Thyroid gland (tissue), 4 donors: ENCODE measurements at regions not wholly inside any gene's neighbourhood (a gene's known extent, or its start where the extent isn't known, plus 50 kb on each side); places are given as distances from the start of the nearest gene placed in this dataset.

Experiments
- DNase-seq, 2 donors: peaks; one replicate each; pipeline ENCODE4 v3.0.0-alpha.2; 2019
- H3K27ac ChIP-seq, 3 donors: fragments of 200-600 bp; sonication (generic); 1 replicate in 2 of 3; 2 replicates in 1 of 3; pipeline ENCODE4 v1.5.1; 2016 to 2019; ENCODE audit warnings: mild to moderate bottlenecking in 1 of 3, moderate library complexity in 1 of 3
- H3K27me3 ChIP-seq: fragments of 200-600 bp; sonication (generic); one replicate; pipeline ENCODE4 v1.5.1; 2019
- H3K36me3 ChIP-seq, 2 donors: fragments of 200-600 bp; sonication (generic); one replicate each; pipeline ENCODE4 v1.5.1; 2016 to 2019
- H3K4me1 ChIP-seq, 2 donors: fragments of 200-600 bp; sonication (generic); one replicate each; pipeline ENCODE4 v1.5.1; 2017 to 2019
- H3K4me3 ChIP-seq, 3 donors: fragments of 200-600 bp; sonication (generic); replicated peaks in 1 of 3; 1 replicate in 2 of 3; 2 replicates in 1 of 3; pipeline ENCODE4 v1.5.1; 2016; ENCODE audit warnings: mild to moderate bottlenecking in 1 of 3
- H3K9me3 ChIP-seq: fragments of 200-600 bp; sonication (generic); one replicate; pipeline ENCODE4 v1.5.1; 2017
- POLR2A ChIP-seq, 2 donors: fragments of 450-650 bp; IDR thresholded peaks; one replicate each; pipeline ENCODE4 v1.6.1; 2017; ENCODE audit warnings: antibody characterized with exemption in 2 of 2, mild to moderate bottlenecking in 2 of 2, moderate library complexity in 1 of 2
- WGBS, 2 donors: methylation state at CpG; one replicate each; pipeline ENCODE4 v1.1.5; 2017; 5-methylcytosine and 5-hydroxymethylcytosine counted together
- intact Hi-C: fragments of 100-400 bp; cut with DNase I; formaldehyde crosslinking; loops from one replicate; pipeline ENCODE4 v1.15.1; 2023
- TF ChIP-seq, protein P1 (sequence below), 6 experiments: fragments of 200-600 bp in 3 of 6; fragments of 450-650 bp in 3 of 6; sonication (generic) in 3 of 6; IDR thresholded peaks; one replicate each; pipeline ENCODE4 v1.5.1; 2016 to 2019; ENCODE audit warnings: antibody characterized with exemption in 6 of 6, mild to moderate bottlenecking in 2 of 6, inconsistent platforms in 1 of 6, moderate library complexity in 1 of 6

GRCh38 chr10:15439341-15439842 lies 68.3 kb upstream of the FAM171A1 start:
- Histone ChIP-seq H3K27me3 (no peaks in the 10 kb centered on the region), H3K27ac (peak overlapping the region; percentile 4 to 65 (median 52)), H3K36me3 (no peaks in the 10 kb centered on the region), H3K9me3 (no peaks in the 10 kb centered on the region), H3K4me1 (peaks cover 3 to 9% of the 10 kb centered on the region in 2 donors), H3K4me3 (no peak overlapping the region)
- no peak for TF ChIP-seq POLR2A (IDR thresholded peaks at IDR 0.05)
- TF ChIP-seq, protein P1, sequence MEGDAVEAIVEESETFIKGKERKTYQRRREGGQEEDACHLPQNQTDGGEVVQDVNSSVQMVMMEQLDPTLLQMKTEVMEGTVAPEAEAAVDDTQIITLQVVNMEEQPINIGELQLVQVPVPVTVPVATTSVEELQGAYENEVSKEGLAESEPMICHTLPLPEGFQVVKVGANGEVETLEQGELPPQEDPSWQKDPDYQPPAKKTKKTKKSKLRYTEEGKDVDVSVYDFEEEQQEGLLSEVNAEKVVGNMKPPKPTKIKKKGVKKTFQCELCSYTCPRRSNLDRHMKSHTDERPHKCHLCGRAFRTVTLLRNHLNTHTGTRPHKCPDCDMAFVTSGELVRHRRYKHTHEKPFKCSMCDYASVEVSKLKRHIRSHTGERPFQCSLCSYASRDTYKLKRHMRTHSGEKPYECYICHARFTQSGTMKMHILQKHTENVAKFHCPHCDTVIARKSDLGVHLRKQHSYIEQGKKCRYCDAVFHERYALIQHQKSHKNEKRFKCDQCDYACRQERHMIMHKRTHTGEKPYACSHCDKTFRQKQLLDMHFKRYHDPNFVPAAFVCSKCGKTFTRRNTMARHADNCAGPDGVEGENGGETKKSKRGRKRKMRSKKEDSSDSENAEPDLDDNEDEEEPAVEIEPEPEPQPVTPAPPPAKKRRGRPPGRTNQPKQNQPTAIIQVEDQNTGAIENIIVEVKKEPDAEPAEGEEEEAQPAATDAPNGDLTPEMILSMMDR (IDR thresholded peaks at IDR 0.05), result peak in 3 of 6 experiments; percentile 13 to 44 (median 40)
- intact Hi-C loops, result no loop called here
- 2 to 3% methylated on average over 12 of the region's 12 CpGs for WGBS, 2 donors
- peak; percentile 12 to 18 for DNase-seq

DNA sequence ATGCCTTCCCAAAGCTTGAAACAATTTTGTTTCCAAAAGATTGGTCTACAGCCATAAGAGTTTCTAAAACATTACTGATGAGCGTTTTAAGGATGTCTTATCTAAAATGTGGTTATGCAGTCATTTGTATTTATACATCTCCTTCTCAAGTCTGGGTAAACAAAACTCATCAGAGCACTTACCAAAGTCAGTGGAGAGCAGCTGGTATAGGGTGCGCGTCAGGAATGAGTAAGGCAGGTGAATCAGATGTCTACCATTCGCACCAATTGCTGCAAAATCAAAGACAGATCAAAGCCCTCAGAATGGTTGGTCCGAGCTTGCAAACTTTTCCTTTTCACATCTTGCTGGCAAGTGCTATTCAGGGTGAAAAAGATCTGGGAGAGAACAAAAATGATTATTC lies 65.6 kb upstream of the FAM171A1 start:
- intact Hi-C loops, result no loop called here
- TF ChIP-seq, protein P1 (IDR thresholded peaks at IDR 0.05), result no peak
- TF ChIP-seq POLR2A (IDR thresholded peaks at IDR 0.05), result no peak
- H3K4me3 ChIP-seq, result no peak overlapping the region
- H3K27me3 ChIP-seq, result no peaks in the 10 kb centered on the region
- H3K27ac ChIP-seq, result no peak overlapping the region
- WGBS, 2 donors, result 79 to 80% methylated on average over 5 of the region's 5 CpGs
- no peak for DNase-seq
- peaks cover 3 to 9% of the 10 kb centered on the region in 2 donors for H3K4me1 ChIP-seq
- no peaks in the 10 kb centered on the region for H3K9me3 ChIP-seq
- H3K36me3 ChIP-seq, result no peaks in the 10 kb centered on the region

DNA sequence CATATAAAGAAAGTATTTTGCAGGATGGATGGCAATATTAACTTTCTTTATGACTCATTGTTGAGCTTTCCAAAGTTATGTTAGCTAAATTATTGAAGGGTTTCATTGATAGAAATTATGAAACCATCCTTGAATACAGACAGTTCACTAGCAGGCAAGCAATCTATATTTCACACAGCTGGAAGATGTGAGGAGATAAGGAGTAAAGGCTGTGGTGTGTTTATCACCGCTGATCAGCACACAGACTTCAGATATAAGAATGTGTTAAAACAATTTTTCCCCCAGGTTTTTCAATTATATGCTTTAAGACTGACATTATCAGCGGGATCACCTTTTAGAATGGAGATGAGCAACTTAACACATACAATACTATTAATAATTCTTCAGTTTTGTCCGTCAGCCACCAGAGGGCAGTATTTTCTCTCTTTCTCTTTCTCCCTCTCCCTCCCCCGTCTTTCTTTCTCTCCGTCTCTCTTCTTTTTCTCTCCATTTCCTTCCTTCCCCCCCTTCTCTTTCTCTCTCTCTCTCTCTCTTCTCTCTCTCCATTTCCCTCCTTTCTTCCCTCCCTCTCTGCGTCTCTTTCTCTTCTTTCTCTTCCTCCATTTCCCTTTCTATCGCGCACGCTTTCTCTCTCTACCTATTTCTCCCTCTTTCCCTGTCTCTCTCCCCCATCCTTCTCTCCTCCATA lies 62.9 kb upstream of the FAM171A1 start:
- intact Hi-C loops, result loop anchor here (5.0 kb wide), 1 partner anchor 293 kb away; no protein-coding TSS in a partner anchor
- Histone ChIP-seq H3K36me3 (no peaks in the 10 kb centered on the region), H3K27ac (no peak overlapping the region), H3K9me3 (no peaks in the 10 kb centered on the region), H3K27me3 (no peaks in the 10 kb centered on the region), H3K4me1 (peaks cover 0 to 3% of the 10 kb centered on the region in 2 donors), H3K4me3 (no peak overlapping the region)
- 21 to 22% methylated on average over 9 of the region's 9 CpGs for WGBS, 2 donors
- peak in 1 of 2 donors; percentile 5 for DNase-seq
- TF ChIP-seq, protein P1 (IDR thresholded peaks at IDR 0.05), result peak in 5 of 6 experiments; percentile 53 to 83 (median 73)
- TF ChIP-seq POLR2A (IDR thresholded peaks at IDR 0.05), result no peak

- DNase-seq, result no peak
- 55 to 64% methylated on average over 7 of the region's 7 CpGs for WGBS, 2 donors
- Histone ChIP-seq H3K4me1 (no peaks in the 10 kb centered on the region), H3K9me3 (no peaks in the 10 kb centered on the region), H3K36me3 (no peaks in the 10 kb centered on the region), H3K27ac (no peak overlapping the region), H3K4me3 (no peak overlapping the region), H3K27me3 (no peaks in the 10 kb centered on the region)
- TF ChIP-seq, protein P1 (IDR thresholded peaks at IDR 0.05), result no peak
- no peak for TF ChIP-seq POLR2A (IDR thresholded peaks at IDR 0.05)
- intact Hi-C loops, result loop anchor here (5.0 kb wide), 1 partner anchor 295 kb away; no protein-coding TSS in a partner anchor
Observed at GRCh38 chr10:15432266-15432665, 61.2 kb upstream of the FAM171A1 start.
